Glomerular visceral epithelial cell (primary cell): ENCODE measurements at regions not wholly inside any gene's neighbourhood (a gene's known extent, or its start where the extent isn't known, plus 50 kb on each side); places are given as distances from the start of the nearest gene placed in this dataset.

Source experiments
- DNase-seq: peaks from one replicate; pipeline ENCODE4 v3.0.0-alpha.2; 2016; ENCODE audit errors: extremely low spot score

- DNase-seq = no peak
Measured at GRCh38 chr11:45724153-45724552, 58.7 kb upstream of the CHST1 start.

- DNase-seq = no peak
Measured at GRCh38 chr11:45723397-45723796, 58.0 kb upstream of the CHST1 start.

- no peak for DNase-seq
Measured at GRCh38 chr11:45722144-45722543, 56.7 kb upstream of the CHST1 start.

GRCh38 chr11:45717526-45717925 lies 52.1 kb upstream of the CHST1 start:
- DNase-seq = no peak

- no peak for DNase-seq
Measured at GRCh38 chr11:45715418-45715817, 50.0 kb upstream of the CHST1 start.
